SK-N-SH treated with all-trans-retinoic acid at 6 μM for 48 hours (cell line): ENCODE measurements at regions not wholly inside any gene's neighbourhood (a gene's known extent, or its start where the extent isn't known, plus 50 kb on each side); places are given as distances from the start of the nearest gene placed in this dataset.

ENCODE experiments used
- ARNTL ChIP-seq: fragments of 450-650 bp; formaldehyde crosslinking; IDR thresholded peaks from 2 replicates; pipeline ENCODE4 v1.5.0; 2020; ENCODE audit warnings: low read depth, mild to moderate bottlenecking, moderate library complexity, borderline replicate concordance
- CSRNP3 ChIP-seq: fragments of 250-450 bp; sonication (Bioruptor Pico); IDR thresholded peaks from 2 replicates; pipeline ENCODE4 v1.5.1; 2021; ENCODE audit warnings: mild to moderate bottlenecking, moderate library complexity
- TOX ChIP-seq: fragments of 250-450 bp; sonication (Bioruptor Pico); IDR thresholded peaks from 2 replicates; pipeline ENCODE4 v1.8.0; 2021; ENCODE audit warnings: mild to moderate bottlenecking, moderate library complexity, borderline replicate concordance
- TSHZ2 ChIP-seq: fragments of 250-450 bp; sonication (Bioruptor Pico); IDR thresholded peaks from 2 replicates; pipeline ENCODE4 v1.5.0; 2020; ENCODE audit warnings: mild to moderate bottlenecking, moderate library complexity
- ZFP3 ChIP-seq: fragments of 250-450 bp; sonication (Bioruptor Pico); IDR thresholded peaks from 2 replicates; pipeline ENCODE4 v1.5.0; 2020; ENCODE audit warnings: mild to moderate bottlenecking, moderate library complexity
- ZFP30 ChIP-seq: fragments of 450-650 bp; formaldehyde crosslinking; IDR thresholded peaks from 2 replicates; pipeline ENCODE4 v1.5.0; 2022; ENCODE audit warnings: mild to moderate bottlenecking, moderate library complexity
- ZNF565 ChIP-seq: fragments of 450-650 bp; formaldehyde crosslinking; conservative IDR thresholded peaks from 2 replicates; pipeline ENCODE4 v1.5.0; 2020; ENCODE audit warnings: low read depth, mild to moderate bottlenecking, moderate library complexity
- ZNF8 ChIP-seq: fragments of 450-650 bp; formaldehyde crosslinking; IDR thresholded peaks from 2 replicates; pipeline ENCODE4 v1.5.0; 2020; ENCODE audit warnings: mild to moderate bottlenecking, moderate library complexity

GRCh38 chr7:155964543-155964942 is 152.3 kb upstream of the SHH start:
- TF ChIP-seq ZNF8 (CRISPR knock-in tag): no peak
- no peak for TF ChIP-seq ZFP30 (CRISPR knock-in tag)
- TF ChIP-seq TSHZ2 (CRISPR knock-in tag): no peak
- no peak for TF ChIP-seq TOX (CRISPR knock-in tag)
- TF ChIP-seq ARNTL (CRISPR knock-in tag): no peak
- TF ChIP-seq ZFP3: no peak
- TF ChIP-seq ZNF565 (CRISPR knock-in tag): no peak
- no peak for TF ChIP-seq CSRNP3 (CRISPR knock-in tag)
